HG02588 (cell line): ENCODE measurements at regions not wholly inside any gene's neighbourhood (a gene's known extent, or its start where the extent isn't known, plus 50 kb on each side); places are given as distances from the start of the nearest gene placed in this dataset.
"Not testable (repeated sequence)": the region's sequence is repeated elsewhere in the genome, so short reads cannot be mapped to it uniquely, and the experiment has no call there.

ENCODE experiments used
- ATAC-seq: cut with Tn5 transposase; IDR thresholded peaks from one replicate; pipeline ENCODE4 v1.9.1; 2021; ENCODE audit warnings: mild to moderate bottlenecking, moderate library complexity; ENCODE audit not compliant: unreplicated experiment

DNA sequence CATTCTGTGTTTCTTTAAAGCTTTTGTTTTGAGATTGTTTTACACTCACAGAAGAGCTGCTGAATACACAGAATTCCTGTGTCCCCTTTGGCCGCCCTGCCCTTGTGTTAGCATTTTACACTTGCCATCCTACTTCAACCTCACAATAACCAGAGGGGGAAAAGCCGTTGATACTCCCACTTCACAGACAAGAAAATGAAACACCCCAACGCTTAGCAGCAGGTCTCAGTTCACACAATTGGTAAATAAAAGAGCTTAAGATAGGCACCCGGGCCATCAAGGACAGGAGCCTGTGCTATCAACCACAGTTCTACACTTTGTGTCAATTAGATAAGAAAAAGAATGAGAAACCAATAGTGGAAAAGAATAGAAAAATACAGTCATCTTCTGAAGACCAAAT is 178.0 kb downstream of the SYK start:
- ATAC-seq = no peak

DNA sequence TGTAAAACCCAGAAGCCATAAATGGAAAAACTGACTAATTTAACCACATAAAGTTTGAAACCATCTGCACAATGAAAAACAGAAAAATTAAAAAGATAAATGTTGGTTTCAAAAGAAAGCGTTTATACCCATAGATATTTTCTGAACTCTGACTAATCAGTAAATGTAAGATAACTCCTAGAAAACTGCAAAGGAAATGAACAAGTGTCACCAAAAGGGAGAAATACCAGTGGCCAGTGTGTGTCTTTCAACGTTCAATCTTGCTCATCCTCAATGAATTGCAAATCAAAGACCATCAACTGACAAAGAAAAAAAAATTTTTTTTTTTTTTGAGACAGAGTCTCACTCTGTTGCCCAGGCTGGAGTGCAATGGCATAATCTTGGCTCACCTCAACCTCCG is 180.1 kb downstream of the SYK start:
- no peak for ATAC-seq

DNA sequence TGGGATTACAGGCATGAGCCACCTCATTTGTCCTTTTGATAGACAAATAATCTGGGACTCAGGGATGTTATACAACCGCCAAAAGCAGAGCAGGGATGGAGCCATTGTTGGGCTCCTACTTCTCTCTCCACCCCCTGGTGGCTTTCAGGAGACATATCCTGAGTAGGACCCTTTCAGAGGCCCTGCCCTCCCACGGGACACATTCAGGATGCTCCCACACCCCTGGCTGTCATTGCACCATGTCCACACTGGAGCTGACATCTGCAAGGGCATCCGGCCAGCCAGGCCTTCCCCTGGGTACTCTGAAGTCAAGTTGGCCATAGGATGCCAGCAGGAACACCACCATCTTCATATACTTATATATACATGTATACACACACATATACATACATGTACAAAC is 181.8 kb downstream of the SYK start:
- ATAC-seq = no peak

DNA sequence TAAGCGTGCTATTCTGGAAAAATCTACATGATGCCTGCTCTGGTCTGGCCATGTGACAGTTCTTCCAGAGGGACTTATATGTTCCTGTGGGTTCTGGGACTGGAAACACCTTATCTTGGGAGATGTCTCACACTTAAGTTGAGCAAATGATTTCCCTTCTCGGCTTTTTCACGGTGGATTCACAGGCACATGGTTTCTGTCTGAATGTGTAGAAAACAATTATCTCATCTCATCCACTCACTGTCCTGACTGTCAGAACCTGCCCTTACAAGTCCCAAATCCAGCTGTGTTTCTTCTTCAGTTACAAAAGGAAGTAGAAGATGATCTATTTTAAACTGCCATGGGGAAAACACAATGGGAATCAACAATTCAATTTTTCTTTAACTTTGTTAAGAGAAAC is 184.0 kb downstream of the SYK start:
- no peak for ATAC-seq

DNA sequence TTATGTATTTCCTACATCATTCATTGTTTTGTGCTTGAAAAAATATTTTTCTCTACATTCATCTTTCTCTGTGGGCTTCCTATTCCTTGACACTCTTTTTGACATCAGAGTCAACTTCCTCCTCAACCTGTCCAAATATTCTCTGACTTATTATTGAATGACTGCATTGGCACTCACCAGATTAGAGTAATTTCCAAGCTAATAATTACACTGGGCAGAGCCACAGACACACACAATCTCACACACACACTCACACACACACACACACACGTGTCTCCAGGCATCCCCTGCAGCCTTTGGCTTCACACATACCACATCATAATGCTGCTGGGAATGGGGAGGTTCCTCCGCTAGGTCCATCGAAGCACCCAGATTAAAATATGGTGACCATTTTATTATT is 184.5 kb downstream of the SYK start:
- no peak for ATAC-seq

DNA sequence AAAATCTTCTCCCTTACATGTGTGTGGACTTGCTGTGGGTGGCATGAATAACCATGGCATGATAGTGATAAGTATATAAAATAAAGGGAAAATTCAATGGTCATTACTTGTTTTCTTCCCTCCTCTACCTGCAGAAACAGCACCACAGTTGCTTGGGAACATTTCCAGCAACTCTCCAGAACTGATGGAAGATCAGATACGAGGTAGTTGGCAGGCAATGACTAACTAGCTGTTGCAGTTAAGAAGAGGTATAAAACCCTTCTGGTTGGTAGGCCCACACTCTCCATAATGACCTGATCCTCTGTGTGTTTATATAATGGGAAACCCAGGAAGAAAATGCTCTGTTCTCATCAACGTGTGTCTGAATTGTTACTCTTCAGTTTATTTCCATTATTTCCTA is 185.9 kb downstream of the SYK start:
- ATAC-seq = no peak

DNA sequence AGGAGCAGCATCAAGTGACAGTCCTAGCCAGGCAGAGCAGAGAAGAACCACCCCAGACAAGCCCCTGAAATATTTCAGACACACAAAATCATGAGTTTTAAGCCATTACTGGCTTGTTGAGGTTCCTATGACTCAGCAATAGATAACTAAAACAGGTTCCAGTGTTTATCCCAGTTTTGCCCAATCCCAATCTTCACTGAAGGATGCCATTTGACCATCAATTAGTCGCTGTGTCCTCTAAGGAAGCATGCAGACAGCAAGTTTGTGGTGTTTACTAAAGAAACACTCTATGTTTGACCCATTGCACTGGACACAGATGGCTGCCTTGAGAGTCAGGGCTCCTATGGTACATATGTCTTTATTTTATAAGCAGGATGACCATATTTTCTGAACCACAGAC is 186.7 kb downstream of the SYK start:
- ATAC-seq = no peak

DNA sequence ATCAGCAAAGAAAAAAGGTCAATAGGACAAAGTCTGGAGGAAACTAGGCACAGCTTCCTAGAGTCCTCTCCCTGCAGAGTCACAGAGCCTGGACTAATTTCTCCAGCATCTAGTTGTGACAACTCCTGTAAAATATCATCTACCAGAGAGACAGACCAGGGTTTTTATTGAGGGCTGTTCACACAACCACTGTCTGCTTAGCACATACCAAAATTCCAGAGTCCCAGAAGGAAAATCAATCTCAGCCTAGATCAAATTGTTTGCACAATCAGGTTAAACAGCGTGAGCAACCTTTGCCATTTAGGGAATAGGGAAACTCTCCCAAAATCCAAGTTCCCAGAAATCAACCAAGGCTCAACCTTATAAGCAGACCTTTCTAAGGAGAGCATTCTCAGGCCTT is 190.3 kb downstream of the SYK start:
- ATAC-seq = no peak

DNA sequence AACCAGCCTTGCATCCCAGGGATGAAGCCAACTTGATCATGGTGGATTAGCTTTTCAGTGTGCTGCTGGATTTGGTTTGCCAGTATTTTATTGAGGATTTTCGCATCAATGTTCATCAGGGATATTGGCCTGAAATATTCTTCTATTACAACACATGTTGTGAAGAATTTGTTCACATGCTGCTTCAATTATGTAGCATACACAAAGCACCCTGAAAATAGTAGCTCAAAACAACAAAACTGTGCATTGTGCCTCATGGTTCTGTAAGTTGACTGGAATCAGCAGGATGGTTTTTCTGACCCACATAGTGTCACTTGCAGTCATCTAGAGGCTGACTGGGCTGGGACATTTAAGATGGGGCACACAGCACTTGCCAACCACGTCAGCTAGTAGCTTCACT is 193.9 kb downstream of the SYK start:
- no peak for ATAC-seq

DNA sequence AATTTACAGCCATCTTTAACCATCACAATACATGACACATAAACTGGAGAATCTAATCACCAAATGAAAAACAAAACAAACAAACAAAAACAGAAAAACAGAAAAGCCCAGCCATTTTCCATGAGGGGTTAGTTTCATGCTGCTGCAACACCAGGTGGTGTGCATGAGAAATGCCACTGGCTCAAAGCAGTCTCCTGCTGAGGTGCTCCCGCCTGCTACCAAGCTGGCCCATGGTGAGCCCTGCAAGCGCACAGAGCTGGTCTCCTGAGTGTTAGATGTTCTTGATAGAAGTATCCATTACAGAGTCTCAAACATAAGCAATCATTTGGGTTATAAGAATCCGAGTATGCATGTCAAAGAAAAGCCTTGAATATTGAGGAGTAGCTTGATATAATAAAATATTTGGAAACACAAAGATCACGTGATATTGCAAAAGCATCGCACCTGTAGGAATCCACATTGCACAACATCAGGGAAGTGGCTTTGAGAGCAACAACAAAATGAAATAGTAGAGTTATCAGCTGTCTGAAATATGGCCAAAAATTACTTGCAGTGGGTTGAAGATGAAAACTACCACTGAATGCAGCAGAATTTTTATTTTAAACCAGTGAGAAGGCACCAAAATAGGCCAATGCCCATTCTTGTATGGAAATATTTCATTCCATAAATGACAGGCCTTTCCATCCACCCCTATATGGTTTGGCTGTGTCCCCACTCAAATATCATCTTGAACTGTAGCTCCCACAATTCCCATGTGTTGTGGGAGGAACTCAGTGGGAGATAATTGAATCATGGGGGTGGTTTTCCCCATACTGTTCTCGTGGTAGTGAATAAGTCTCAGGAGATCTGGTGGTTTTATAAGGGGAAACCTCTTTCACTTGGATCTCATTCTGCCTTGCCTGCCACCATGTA is 194.8 kb downstream of the SYK start:
- no peak for ATAC-seq

DNA sequence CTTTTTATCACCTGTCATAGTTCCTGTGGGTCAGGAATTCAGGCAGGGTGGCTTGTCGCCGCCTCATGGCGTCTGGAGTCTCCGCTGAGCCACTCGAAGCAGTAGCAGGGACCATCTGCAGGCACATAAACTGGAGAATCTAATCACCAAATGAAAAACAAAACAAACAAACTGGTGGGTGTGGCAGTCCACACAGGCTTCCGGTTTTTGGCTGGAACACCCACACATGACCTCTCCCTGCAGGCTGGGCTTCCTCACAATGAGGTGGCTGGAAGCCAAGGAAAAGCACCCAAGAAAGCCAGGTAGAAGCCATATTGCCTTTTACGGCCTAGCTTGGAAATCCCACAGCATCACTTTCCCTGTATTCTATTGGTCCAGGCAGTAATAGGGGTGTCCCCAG is 197.0 kb downstream of the SYK start:
- ATAC-seq = no peak

DNA sequence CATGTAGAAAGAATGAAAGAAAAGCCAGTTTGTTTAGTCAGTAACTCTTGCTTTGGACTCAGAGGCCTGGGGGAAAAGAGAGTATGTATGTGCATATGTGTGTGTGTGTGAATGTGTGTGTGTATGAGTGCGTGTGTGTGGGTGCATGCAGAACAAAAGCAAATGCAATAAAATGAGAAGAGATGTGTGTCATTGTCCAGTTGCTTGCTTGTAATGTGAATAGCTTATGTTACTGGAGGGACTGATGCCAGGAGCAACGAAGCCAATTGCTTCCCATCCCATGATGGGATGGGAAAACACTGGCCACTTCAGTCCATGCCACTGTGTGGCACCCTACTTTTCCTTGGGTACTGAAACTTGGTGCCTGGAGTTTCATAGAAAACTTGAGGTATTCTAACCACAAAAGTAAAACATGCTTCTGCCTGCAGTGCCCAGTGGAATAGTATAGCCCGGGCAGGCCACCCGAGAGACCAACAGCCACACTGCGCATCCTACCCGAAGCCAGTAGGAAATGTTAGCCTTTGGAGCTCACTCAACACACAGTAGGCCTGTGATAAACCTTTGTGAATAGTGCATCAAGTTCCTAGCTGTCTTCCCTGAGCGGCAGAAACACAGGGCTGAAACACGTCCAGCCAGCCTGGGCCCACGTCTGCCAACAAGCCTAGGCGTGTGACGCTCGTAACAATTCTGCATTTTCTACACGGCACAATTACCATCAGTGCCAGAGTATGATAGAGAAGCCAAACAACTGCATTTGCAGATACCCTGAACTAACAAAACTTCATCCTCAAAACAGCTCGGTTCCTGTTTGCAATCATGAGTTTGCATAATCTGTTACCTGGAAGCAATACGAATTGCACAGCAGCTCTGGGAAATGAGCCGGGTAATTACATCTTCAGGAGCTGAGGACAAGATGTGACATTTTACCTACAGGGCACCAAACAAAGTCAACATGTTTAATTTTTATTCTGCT is 198.1 kb downstream of the SYK start:
- ATAC-seq = no peak

DNA sequence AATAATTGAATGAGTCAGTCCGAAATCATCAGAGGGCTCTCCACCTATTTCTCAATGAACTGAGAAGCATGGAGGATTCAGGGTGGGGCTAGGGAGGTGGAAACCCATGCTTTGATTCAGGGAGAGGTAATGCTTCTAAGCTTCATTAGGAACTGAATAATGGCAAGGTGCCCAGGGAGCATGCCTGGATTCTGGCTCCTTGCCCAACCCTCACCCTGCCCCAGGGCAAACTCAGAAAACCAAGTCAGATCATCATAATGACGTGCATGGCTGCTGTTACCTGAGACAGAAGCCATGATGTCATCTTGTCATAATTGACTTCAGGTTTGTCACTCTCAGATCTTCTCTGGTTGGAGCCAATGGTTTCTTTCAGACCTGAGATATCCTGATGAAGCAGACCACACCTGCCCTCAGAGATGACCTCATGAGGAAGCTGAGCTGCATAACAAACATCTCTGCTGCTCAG is 199.6 kb downstream of the SYK start:
- ATAC-seq = no peak

DNA sequence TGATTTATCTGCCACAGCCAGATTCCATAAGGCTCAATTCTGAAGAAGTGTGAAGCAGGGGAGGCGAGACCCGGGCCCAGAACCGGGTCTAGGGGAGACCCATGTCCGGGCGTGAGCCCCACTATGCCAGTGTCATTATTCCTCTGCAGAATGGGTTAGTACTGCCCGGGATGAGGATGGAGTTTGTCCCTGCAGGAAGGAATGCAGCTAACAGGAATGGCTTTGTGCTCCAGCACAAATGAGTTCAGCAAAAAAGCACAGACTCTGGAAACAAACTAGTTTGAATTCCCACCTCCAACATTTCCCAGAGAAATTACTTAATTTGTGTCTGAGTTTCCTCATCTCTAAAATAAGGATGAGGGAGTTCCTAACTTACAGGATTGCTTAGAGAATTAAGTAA is 202.9 kb downstream of the SYK start:
- ATAC-seq = no peak

DNA sequence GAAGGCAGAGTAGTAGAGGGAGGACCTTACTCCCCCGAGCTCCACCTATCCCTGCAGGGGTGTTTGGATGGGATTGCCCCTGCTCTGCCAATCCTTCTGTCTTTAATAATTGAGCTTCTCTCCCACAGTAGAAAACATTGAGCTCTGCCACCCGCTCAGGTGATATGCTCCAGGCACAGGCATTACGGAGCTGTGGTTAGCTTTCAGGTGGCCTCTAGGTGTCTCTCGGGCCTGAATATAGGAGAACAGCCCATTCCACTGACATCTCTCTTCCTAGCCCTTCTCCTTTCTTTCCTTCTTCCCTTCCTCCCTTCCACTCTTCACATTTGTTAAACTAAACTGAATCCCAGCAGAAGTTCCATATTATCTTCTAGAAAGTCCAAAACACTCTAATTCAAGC is 203.4 kb downstream of the SYK start:
- ATAC-seq = no peak

DNA sequence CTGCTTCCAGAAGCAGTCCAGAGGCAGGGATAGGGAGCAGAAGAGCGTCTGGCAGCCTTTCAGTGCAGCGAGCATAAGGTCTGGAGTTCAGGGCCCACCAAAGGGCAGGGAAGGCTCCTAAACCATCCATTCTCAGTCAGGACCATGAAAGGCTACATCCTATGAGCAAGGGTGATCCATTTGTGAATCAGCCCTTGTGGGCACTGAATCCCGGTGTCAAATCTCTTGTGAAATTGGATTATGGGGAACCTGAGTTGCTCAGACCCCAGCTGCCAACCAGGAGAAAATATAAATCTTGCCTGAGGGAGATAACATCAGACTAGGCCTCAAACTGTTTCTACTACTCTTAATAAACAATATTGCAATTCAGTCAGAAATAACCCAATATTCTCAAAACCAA is 204.4 kb downstream of the SYK start:
- no peak for ATAC-seq

DNA sequence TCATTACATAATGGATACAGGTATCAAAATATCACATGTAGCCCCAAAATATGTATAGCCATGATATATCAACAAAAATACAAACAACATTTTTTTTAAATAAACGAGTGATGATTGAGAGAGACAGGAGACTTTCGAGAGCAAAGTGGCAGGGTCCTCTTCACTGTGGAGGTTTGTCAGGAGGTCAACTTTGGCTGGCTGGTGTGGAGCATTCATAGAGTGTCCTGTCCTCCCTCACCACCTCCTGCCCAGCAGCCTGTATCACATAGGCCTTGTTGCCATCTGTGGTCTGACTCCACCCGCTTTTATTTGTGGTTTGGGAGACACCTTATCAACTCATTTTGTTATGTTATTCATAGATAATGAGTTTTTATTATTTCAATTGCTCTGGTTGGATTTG is 206.9 kb downstream of the SYK start:
- no peak for ATAC-seq

DNA sequence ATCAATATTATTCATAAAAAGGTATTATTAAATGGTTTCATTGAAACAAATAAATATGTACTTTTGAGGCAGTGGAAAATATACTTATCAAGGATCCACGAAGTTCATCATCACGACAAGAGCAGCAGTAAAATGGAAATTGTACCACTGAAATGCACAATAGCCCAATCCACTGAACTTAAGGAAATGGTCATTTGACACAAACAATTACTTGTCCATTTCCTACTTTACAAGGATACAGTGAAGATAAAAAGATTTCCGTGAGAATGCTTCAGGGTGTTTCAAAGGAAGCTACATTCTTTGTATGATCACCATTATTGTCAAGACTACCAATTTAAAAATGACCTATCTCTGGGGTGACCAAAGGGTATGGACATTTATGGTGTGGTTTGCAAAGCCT is 210.3 kb downstream of the SYK start:
- ATAC-seq = no peak

DNA sequence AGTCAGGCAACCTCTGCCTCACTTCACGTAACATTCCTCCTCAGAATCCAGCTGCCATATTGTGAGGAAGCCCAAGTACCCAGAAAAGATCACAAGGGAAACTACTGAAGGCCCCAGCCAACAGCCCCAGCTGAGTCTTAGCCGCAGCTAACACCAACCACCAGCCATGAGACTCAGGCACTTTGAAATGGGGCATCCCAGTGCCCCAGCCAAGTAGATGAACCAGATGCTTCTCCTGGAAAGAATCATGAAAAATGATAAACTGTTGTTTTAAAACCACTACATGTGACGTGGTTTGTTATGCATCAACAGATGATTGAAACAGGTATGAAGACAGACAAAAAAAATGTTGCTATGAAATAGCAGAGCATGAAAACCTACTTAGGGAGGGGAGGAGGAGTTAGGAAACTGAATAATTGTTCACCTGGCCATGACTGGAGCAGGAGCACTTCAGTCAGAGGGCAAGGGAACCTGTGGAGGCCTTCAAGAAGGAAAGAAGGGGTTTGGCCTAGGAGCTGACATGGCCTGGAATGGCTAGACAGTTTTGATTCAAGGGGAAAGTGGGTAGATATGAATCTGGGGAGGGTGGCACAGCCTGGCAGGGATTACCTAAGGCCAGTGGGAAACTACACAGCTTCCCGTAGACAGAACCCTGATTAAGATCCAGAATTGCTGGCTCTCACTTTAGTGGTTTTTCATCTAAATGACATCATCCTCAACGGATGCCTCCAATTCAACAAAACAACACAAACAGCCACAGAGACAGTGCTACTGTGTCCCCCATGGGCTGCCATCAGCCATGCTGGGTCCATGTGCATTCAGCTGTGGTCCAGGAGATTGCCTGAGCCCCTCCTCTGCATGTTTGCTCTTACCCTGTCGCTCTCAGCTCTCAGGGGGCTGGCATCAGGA is 211.6 kb downstream of the SYK start:
- no peak for ATAC-seq

DNA sequence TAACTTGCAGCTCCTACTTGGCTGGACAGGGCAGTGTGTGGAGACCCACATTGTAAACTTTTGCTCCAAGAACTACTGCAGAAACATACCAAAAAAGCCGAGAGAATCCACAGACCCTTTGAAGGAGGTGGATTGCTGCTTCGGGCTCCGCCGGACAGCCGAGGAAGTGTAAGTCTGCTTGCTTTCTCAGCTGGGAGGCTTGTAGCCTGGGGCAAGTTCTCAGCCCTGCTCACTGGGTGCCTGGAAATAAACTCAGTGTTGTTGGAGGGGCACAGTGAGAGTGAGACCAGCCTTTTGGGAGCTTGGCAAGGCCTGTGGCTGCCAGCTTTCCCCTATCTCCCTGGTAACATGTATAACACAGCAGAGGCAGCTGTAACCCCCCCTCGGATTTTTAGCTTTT is 215.6 kb downstream of the SYK start:
- no peak for ATAC-seq

DNA sequence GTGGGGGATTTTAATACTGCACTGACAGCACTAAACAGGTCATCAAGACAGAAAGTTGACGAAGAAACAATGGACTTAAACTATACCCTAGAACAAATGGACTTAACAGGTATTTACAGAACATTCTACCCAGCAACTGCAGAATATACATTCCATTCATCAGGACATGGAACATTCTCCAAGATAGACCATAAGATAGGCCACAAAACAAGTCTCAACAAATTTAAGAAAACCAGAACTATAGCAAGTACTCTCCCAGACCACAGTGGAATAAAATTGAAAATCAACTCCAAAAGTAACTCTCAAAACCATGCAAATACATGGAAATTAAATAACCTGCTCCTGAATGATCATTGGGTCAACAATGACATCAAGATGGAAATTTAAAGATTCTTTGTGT is 218.3 kb downstream of the SYK start:
- ATAC-seq = not testable (repeated sequence)
